ENCODE measurements at regions not wholly inside any gene's neighbourhood (a gene's known extent, or its start where the extent isn't known, plus 50 kb on each side); places are given as distances from the start of the nearest gene placed in this dataset.

GRCh38 chr7:25863005-25863728 is 288.8 kb upstream of the NFE2L3 start:
- ChIA-PET CTCF (interaction anchor here (1.0 to 2.1 kb wide), 4 partner anchors 11 to 507 kb away, joined by 3 to 11 read pairs (median 3); no protein-coding TSS in a partner anchor), POLR2A (interaction anchor here (0.9 kb wide), 1 partner anchor 337 kb away, joined by 4 read pairs; the partner anchor contains the start of gene HNRNPA2B1)
- H3K27ac Mint-ChIP-seq = no peak overlapping the region
- H3K36me3 Mint-ChIP-seq (ENCODE audit: low read depth) = peaks cover 17% of the 10 kb centered on the region
- H3K4me1 Mint-ChIP-seq (ENCODE audit: low read depth) = peaks cover 47% of the 10 kb centered on the region
- no peak for DNase-seq
- H3K4me3 Mint-ChIP-seq = peak overlapping the region; percentile 74
- ATAC-seq = no peak
- H3K27me3 Mint-ChIP-seq (ENCODE audit: low read depth) = peaks cover 76% of the 10 kb centered on the region
- H3K9me3 Mint-ChIP-seq (ENCODE audit: insufficient read depth) = peaks cover 23% of the 10 kb centered on the region

GRCh38 chr7:25863729-25864110 is 288.3 kb upstream of the NFE2L3 start:
- POLR2A ChIA-PET = no interaction called here
- Mint-ChIP-seq H3K4me1 (ENCODE audit: low read depth) (peaks cover 46% of the 10 kb centered on the region), H3K36me3 (ENCODE audit: low read depth) (peaks cover 14% of the 10 kb centered on the region), H3K27me3 (ENCODE audit: low read depth) (peaks cover 77% of the 10 kb centered on the region), H3K27ac (no peak overlapping the region), H3K9me3 (ENCODE audit: insufficient read depth) (peaks cover 21% of the 10 kb centered on the region), H3K4me3 (peak overlapping the region; percentile 40)
- no peak for ATAC-seq
- DNase-seq = no peak
- CTCF ChIA-PET = no interaction called here

- H3K27ac Mint-ChIP-seq = no peak overlapping the region
- H3K36me3 Mint-ChIP-seq (ENCODE audit: low read depth) = peaks cover 7% of the 10 kb centered on the region
- peaks cover 18% of the 10 kb centered on the region for H3K9me3 Mint-ChIP-seq (ENCODE audit: insufficient read depth)
- H3K4me3 Mint-ChIP-seq = no peak overlapping the region
- CTCF ChIA-PET = interaction anchor here (0.9 to 1.6 kb wide), 3 partner anchors 9 to 198 kb away, joined by 4 to 6 read pairs (median 4); no protein-coding TSS in a partner anchor
- POLR2A ChIA-PET = no interaction called here
- DNase-seq (no peak), ATAC-seq (no peak)
- peaks cover 38% of the 10 kb centered on the region for H3K4me1 Mint-ChIP-seq (ENCODE audit: low read depth)
- peaks cover 77% of the 10 kb centered on the region for H3K27me3 Mint-ChIP-seq (ENCODE audit: low read depth)
Observed at GRCh38 chr7:25864511-25864910, 287.5 kb upstream of the NFE2L3 start.

- no peak for ATAC-seq
- Mint-ChIP-seq H3K36me3 (ENCODE audit: low read depth) (peaks cover 4% of the 10 kb centered on the region), H3K9me3 (ENCODE audit: insufficient read depth) (peaks cover 18% of the 10 kb centered on the region), H3K4me1 (ENCODE audit: low read depth) (peaks cover 32% of the 10 kb centered on the region), H3K27me3 (ENCODE audit: low read depth) (peaks cover 75% of the 10 kb centered on the region), H3K4me3 (no peak overlapping the region), H3K27ac (no peak overlapping the region)
- no peak for DNase-seq
- POLR2A ChIA-PET = no interaction called here
- CTCF ChIA-PET = interaction anchor here (0.6 to 1.6 kb wide), 4 partner anchors 9 to 197 kb away, joined by 4 to 6 read pairs (median 4); no protein-coding TSS in a partner anchor
Observed at GRCh38 chr7:25864943-25865751, 286.9 kb upstream of the NFE2L3 start.

- CTCF ChIA-PET = interaction anchor here (0.7 to 1.1 kb wide), 3 partner anchors 13 to 1333 kb away, joined by 3 read pairs; no protein-coding TSS in a partner anchor
- POLR2A ChIA-PET = no interaction called here
- ATAC-seq (no peak), DNase-seq (no peak)
- Mint-ChIP-seq H3K27ac (no peak overlapping the region), H3K36me3 (ENCODE audit: low read depth) (no peaks in the 10 kb centered on the region), H3K9me3 (ENCODE audit: insufficient read depth) (peaks cover 3% of the 10 kb centered on the region), H3K4me3 (no peak overlapping the region), H3K27me3 (ENCODE audit: low read depth) (peaks cover 68% of the 10 kb centered on the region), H3K4me1 (ENCODE audit: low read depth) (peaks cover 3% of the 10 kb centered on the region)
Observed at GRCh38 chr7:25868509-25868908, 283.5 kb upstream of the NFE2L3 start.

- Mint-ChIP-seq H3K4me3 (no peak overlapping the region), H3K4me1 (ENCODE audit: low read depth) (no peaks in the 10 kb centered on the region), H3K9me3 (ENCODE audit: insufficient read depth) (no peaks in the 10 kb centered on the region), H3K27me3 (ENCODE audit: low read depth) (peaks cover 65% of the 10 kb centered on the region), H3K27ac (no peak overlapping the region), H3K36me3 (ENCODE audit: low read depth) (no peaks in the 10 kb centered on the region)
- ATAC-seq (no peak), DNase-seq (no peak)
- ChIA-PET CTCF (interaction anchor here (1.4 kb wide), 1 partner anchor 22 kb away, joined by 4 read pairs; no protein-coding TSS in a partner anchor), POLR2A (no interaction called here)
Observed at GRCh38 chr7:25870574-25870973, 281.4 kb upstream of the NFE2L3 start.

- Mint-ChIP-seq H3K27me3 (ENCODE audit: low read depth) (peaks cover 57% of the 10 kb centered on the region), H3K27ac (no peak overlapping the region), H3K9me3 (ENCODE audit: insufficient read depth) (no peaks in the 10 kb centered on the region), H3K4me1 (ENCODE audit: low read depth) (no peaks in the 10 kb centered on the region), H3K36me3 (ENCODE audit: low read depth) (no peaks in the 10 kb centered on the region), H3K4me3 (no peak overlapping the region)
- CTCF ChIA-PET = interaction anchor here (1.8 kb wide), 1 partner anchor 17 kb away, joined by 6 read pairs; no protein-coding TSS in a partner anchor
- DNase-seq (no peak), ATAC-seq (no peak)
- POLR2A ChIA-PET = no interaction called here
Observed at GRCh38 chr7:25876092-25876491, 275.9 kb upstream of the NFE2L3 start.

GRCh38 chr7:25877802-25878789 is 273.9 kb upstream of the NFE2L3 start:
- Mint-ChIP-seq H3K36me3 (ENCODE audit: low read depth) (no peaks in the 10 kb centered on the region), H3K9me3 (ENCODE audit: insufficient read depth) (no peaks in the 10 kb centered on the region)
- CTCF ChIA-PET = interaction anchor here (1.3 kb wide), 1 partner anchor 26 kb away, joined by 4 read pairs; no protein-coding TSS in a partner anchor

GRCh38 chr7:25879799-25880198 is 272.2 kb upstream of the NFE2L3 start:
- Mint-ChIP-seq H3K27ac (no peak overlapping the region), H3K27me3 (ENCODE audit: low read depth) (peaks cover 52% of the 10 kb centered on the region), H3K4me3 (no peak overlapping the region), H3K36me3 (ENCODE audit: low read depth) (no peaks in the 10 kb centered on the region), H3K4me1 (ENCODE audit: low read depth) (no peaks in the 10 kb centered on the region), H3K9me3 (ENCODE audit: insufficient read depth) (no peaks in the 10 kb centered on the region)
- POLR2A ChIA-PET = no interaction called here
- no peak for ATAC-seq
- no peak for DNase-seq
- CTCF ChIA-PET = interaction anchor here (1.4 to 1.5 kb wide), 2 partner anchors 14 to 16 kb away, joined by 4 to 7 read pairs; no protein-coding TSS in a partner anchor

More at GRCh38 chr7:25877802-25878789, 273.9 kb upstream of the NFE2L3 start:
- Mint-ChIP-seq H3K27ac (no peak overlapping the region), H3K4me1 (ENCODE audit: low read depth) (no peaks in the 10 kb centered on the region), H3K4me3 (no peak overlapping the region), H3K27me3 (ENCODE audit: low read depth) (peaks cover 51% of the 10 kb centered on the region)
- POLR2A ChIA-PET = no interaction called here
- ATAC-seq (no peak), DNase-seq (no peak)

GRCh38 chr7:25881317-25882037 is 270.5 kb upstream of the NFE2L3 start:
- ChIA-PET POLR2A (interaction anchor here (0.7 kb wide), 1 partner anchor 1701 kb away, joined by 7 read pairs; no protein-coding TSS in a partner anchor), CTCF (interaction anchor here (0.9 to 1.7 kb wide), 4 partner anchors 11 to 30 kb away, joined by 3 to 5 read pairs (median 3); no protein-coding TSS in a partner anchor)
- no peaks in the 10 kb centered on the region for H3K36me3 Mint-ChIP-seq (ENCODE audit: low read depth)
- H3K9me3 Mint-ChIP-seq (ENCODE audit: insufficient read depth) = no peaks in the 10 kb centered on the region
- no peak overlapping the region for H3K27ac Mint-ChIP-seq
- H3K27me3 Mint-ChIP-seq (ENCODE audit: low read depth) = peaks cover 47% of the 10 kb centered on the region
- ATAC-seq (no peak), DNase-seq (no peak)
- H3K4me3 Mint-ChIP-seq = no peak overlapping the region
- H3K4me1 Mint-ChIP-seq (ENCODE audit: low read depth) = peaks cover under 1% of the 10 kb centered on the region
